HL-60/S4 treated with retinoic acid at 250 ng/mL for 4 days and 3 days (cell line): ENCODE measurements at regions not wholly inside any gene's neighbourhood (a gene's known extent, or its start where the extent isn't known, plus 50 kb on each side); places are given as distances from the start of the nearest gene placed in this dataset.

ENCODE experiments used
- in situ Hi-C: fragments of 300-500 bp; cut with MboI; formaldehyde crosslinking; loops from 2 replicates; pipeline ENCODE4 v1.7.0; 2022; ENCODE audit warnings: low sequenced_read_pairs

GRCh38 chr17:77390870-77391269 is 250.1 kb downstream of the SEC14L1 start:
- in situ Hi-C loops, result no loop called here

- in situ Hi-C loops, result no loop called here
Observed at GRCh38 chr17:77391668-77392375, 251.1 kb downstream of the SEC14L1 start.

- in situ Hi-C loops, result no loop called here
Observed at GRCh38 chr17:77392376-77393273, 251.9 kb downstream of the SEC14L1 start.

- in situ Hi-C loops, result no loop called here
Observed at GRCh38 chr17:77393274-77393600, 252.5 kb downstream of the SEC14L1 start.

- in situ Hi-C loops, result no loop called here
Observed at GRCh38 chr17:77393867-77394539, 253.2 kb downstream of the SEC14L1 start.

- in situ Hi-C loops, result no loop called here
Observed at GRCh38 chr17:77394540-77395295, 253.9 kb downstream of the SEC14L1 start.

GRCh38 chr17:77395501-77396048 is 254.8 kb downstream of the SEC14L1 start:
- in situ Hi-C loops, result no loop called here

GRCh38 chr17:77396610-77397009 is 255.8 kb downstream of the SEC14L1 start:
- in situ Hi-C loops, result no loop called here

GRCh38 chr17:77398274-77398673 is 257.5 kb downstream of the SEC14L1 start:
- in situ Hi-C loops, result no loop called here

GRCh38 chr17:77399319-77399957 is 258.7 kb downstream of the SEC14L1 start:
- in situ Hi-C loops, result no loop called here

GRCh38 chr17:77400445-77400870 is 259.7 kb downstream of the SEC14L1 start:
- in situ Hi-C loops, result no loop called here

GRCh38 chr17:77402159-77402731 is 261.5 kb downstream of the SEC14L1 start:
- in situ Hi-C loops, result no loop called here

GRCh38 chr17:77403854-77404253 is 263.1 kb downstream of the SEC14L1 start:
- in situ Hi-C loops, result no loop called here

- in situ Hi-C loops, result no loop called here
Observed at GRCh38 chr17:77404812-77405581, 264.2 kb downstream of the SEC14L1 start.

- in situ Hi-C loops, result no loop called here
Observed at GRCh38 chr17:77405867-77406732, 265.3 kb downstream of the SEC14L1 start.

GRCh38 chr17:77407321-77408277 is 266.8 kb downstream of the SEC14L1 start:
- in situ Hi-C loops, result no loop called here

GRCh38 chr17:77408284-77408683 is 267.5 kb downstream of the SEC14L1 start:
- in situ Hi-C loops, result no loop called here
